ENCODE measurements at regions not wholly inside any gene's neighbourhood (a gene's known extent, or its start where the extent isn't known, plus 50 kb on each side); places are given as distances from the start of the nearest gene placed in this dataset.
A peak's percentile ranks its signal among the peaks of the same experiment; 100 is the strongest.

- no peak overlapping the region for H3K4me3 ChIP-seq (ENCODE audit: low read depth, low read length)
- no peak for DNase-seq (ENCODE audit: low read depth)
- TF ChIP-seq CTCF (IDR thresholded peaks at IDR 0.05; ENCODE audit: insufficient read depth, low read length), result no peak
Observed at GRCh38 chr6:106832766-106833510, 141.6 kb downstream of the CD24 start.

- no peak overlapping the region for H3K4me3 ChIP-seq (ENCODE audit: low read depth, low read length)
- DNase-seq (ENCODE audit: low read depth), result no peak
- no peak for TF ChIP-seq CTCF (IDR thresholded peaks at IDR 0.05; ENCODE audit: insufficient read depth, low read length)
Observed at GRCh38 chr6:106830930-106831329, 143.6 kb downstream of the CD24 start.

GRCh38 chr6:106829451-106829850, 145.1 kb downstream of the CD24 start:
- TF ChIP-seq CTCF (IDR thresholded peaks at IDR 0.05; ENCODE audit: insufficient read depth, low read length), result no peak
- DNase-seq (ENCODE audit: low read depth), result no peak
- no peak overlapping the region for H3K4me3 ChIP-seq (ENCODE audit: low read depth, low read length)

- H3K4me3 ChIP-seq (ENCODE audit: low read depth, low read length), result no peak overlapping the region
- no peak for DNase-seq (ENCODE audit: low read depth)
- no peak for TF ChIP-seq CTCF (IDR thresholded peaks at IDR 0.05; ENCODE audit: insufficient read depth, low read length)
Observed at GRCh38 chr6:106827081-106827480, 147.4 kb downstream of the CD24 start.

GRCh38 chr6:106825156-106825555, 149.4 kb downstream of the CD24 start:
- peak; percentile 6 for DNase-seq (ENCODE audit: low read depth)
- no peak overlapping the region for H3K4me3 ChIP-seq (ENCODE audit: low read depth, low read length)
- no peak for TF ChIP-seq CTCF (IDR thresholded peaks at IDR 0.05; ENCODE audit: insufficient read depth, low read length)

GRCh38 chr6:106823732-106824351, 150.7 kb downstream of the CD24 start:
- no peak for TF ChIP-seq CTCF (IDR thresholded peaks at IDR 0.05; ENCODE audit: insufficient read depth, low read length)
- H3K4me3 ChIP-seq (ENCODE audit: low read depth, low read length), result no peak overlapping the region
- no peak for DNase-seq (ENCODE audit: low read depth)
